ENCODE measurements at regions not wholly inside any gene's neighbourhood (a gene's known extent, or its start where the extent isn't known, plus 50 kb on each side); places are given as distances from the start of the nearest gene placed in this dataset.

GRCh38 chr12:82108615-82109014, 249.6 kb downstream of the CCDC59 start:
- no peaks in the 10 kb centered on the region for H3K79me2 ChIP-seq (ENCODE audit: control insufficient read depth, insufficient read depth, low read length, unreplicated experiment)
- no peak overlapping the region for H3K4me3 ChIP-seq (ENCODE audit: low read depth, low read length)
- no peak overlapping the region for H2AFZ ChIP-seq (ENCODE audit: low read length, unreplicated experiment)
- H3K27ac ChIP-seq (ENCODE audit: low read depth, low read length), result no peak overlapping the region
- H3K36me3 ChIP-seq (ENCODE audit: insufficient read depth, low read length), result no peaks in the 10 kb centered on the region
- H3K4me1 ChIP-seq (ENCODE audit: control insufficient read depth, insufficient read depth, low read length, unreplicated experiment), result no peaks in the 10 kb centered on the region
- no peaks in the 10 kb centered on the region for H3K27me3 ChIP-seq (ENCODE audit: insufficient read depth, low read length)

GRCh38 chr12:82099216-82099615, 259.0 kb downstream of the CCDC59 start:
- H2AFZ ChIP-seq (ENCODE audit: low read length, unreplicated experiment), result no peak overlapping the region
- no peak overlapping the region for H3K27ac ChIP-seq (ENCODE audit: low read depth, low read length)
- H3K36me3 ChIP-seq (ENCODE audit: insufficient read depth, low read length), result no peaks in the 10 kb centered on the region
- no peaks in the 10 kb centered on the region for H3K4me1 ChIP-seq (ENCODE audit: control insufficient read depth, insufficient read depth, low read length, unreplicated experiment)
- H3K4me3 ChIP-seq (ENCODE audit: low read depth, low read length), result no peak overlapping the region
- H3K79me2 ChIP-seq (ENCODE audit: control insufficient read depth, insufficient read depth, low read length, unreplicated experiment), result no peaks in the 10 kb centered on the region
- no peaks in the 10 kb centered on the region for H3K27me3 ChIP-seq (ENCODE audit: insufficient read depth, low read length)

- Histone ChIP-seq H3K27me3 (ENCODE audit: insufficient read depth, low read length) (no peaks in the 10 kb centered on the region), H2AFZ (ENCODE audit: low read length, unreplicated experiment) (no peak overlapping the region), H3K4me1 (ENCODE audit: control insufficient read depth, insufficient read depth, low read length, unreplicated experiment) (no peaks in the 10 kb centered on the region), H3K79me2 (ENCODE audit: control insufficient read depth, insufficient read depth, low read length, unreplicated experiment) (no peaks in the 10 kb centered on the region), H3K4me3 (ENCODE audit: low read depth, low read length) (no peak overlapping the region), H3K27ac (ENCODE audit: low read depth, low read length) (no peak overlapping the region), H3K36me3 (ENCODE audit: insufficient read depth, low read length) (no peaks in the 10 kb centered on the region)
Observed at GRCh38 chr12:82097877-82098276, 260.3 kb downstream of the CCDC59 start.

DNA sequence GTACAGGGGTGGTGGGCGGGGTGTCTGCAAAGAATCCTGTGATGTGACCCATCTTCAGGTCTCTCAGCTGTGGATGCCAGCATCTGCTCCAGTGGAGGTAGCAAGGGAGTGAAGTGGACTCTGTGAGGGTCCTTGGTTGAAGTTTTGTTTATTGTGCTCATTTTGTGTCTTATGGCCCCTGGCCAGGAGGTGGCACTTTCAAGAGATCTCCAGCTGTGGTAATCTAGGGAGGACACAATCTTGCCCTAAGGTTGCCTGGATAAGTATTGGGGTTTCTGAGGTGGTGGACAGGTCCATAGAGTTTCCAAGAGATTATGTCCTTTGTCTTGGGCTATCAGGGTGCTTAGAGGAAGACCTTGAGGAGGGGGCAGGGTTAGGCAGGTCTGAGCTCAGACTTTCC, 260.7 kb downstream of the CCDC59 start:
- Histone ChIP-seq H3K4me3 (ENCODE audit: low read depth, low read length) (no peak overlapping the region), H3K27ac (ENCODE audit: low read depth, low read length) (no peak overlapping the region)

DNA sequence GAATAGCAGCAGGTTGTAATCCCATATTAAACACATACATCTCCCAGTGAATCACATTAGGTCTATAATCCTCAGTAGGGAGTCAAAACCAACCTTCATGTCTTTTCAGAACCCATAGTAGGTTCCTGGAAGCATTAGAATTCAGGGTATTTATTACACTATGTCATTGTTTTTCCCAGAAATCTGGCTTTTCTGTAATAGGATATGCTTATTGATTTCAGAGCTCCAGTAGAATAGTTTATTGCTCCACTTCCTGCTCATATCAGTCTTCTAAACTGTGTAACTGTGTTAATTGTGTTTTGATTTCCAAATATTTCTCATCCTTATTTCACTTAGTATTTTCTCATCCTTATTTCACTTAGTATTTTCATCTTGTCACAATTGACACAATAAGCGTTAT, 268.0 kb downstream of the CCDC59 start:
- Histone ChIP-seq H3K4me1 (ENCODE audit: control insufficient read depth, insufficient read depth, low read length, unreplicated experiment) (no peaks in the 10 kb centered on the region), H3K79me2 (ENCODE audit: control insufficient read depth, insufficient read depth, low read length, unreplicated experiment) (no peaks in the 10 kb centered on the region), H2AFZ (ENCODE audit: low read length, unreplicated experiment) (no peak overlapping the region), H3K27me3 (ENCODE audit: insufficient read depth, low read length) (no peaks in the 10 kb centered on the region), H3K36me3 (ENCODE audit: insufficient read depth, low read length) (no peaks in the 10 kb centered on the region), H3K4me3 (ENCODE audit: low read depth, low read length) (no peak overlapping the region), H3K27ac (ENCODE audit: low read depth, low read length) (no peak overlapping the region)

More for the DNA sequence above, 260.7 kb downstream of the CCDC59 start:
- Histone ChIP-seq H3K79me2 (ENCODE audit: control insufficient read depth, insufficient read depth, low read length, unreplicated experiment) (no peaks in the 10 kb centered on the region), H2AFZ (ENCODE audit: low read length, unreplicated experiment) (no peak overlapping the region), H3K4me1 (ENCODE audit: control insufficient read depth, insufficient read depth, low read length, unreplicated experiment) (no peaks in the 10 kb centered on the region), H3K27me3 (ENCODE audit: insufficient read depth, low read length) (no peaks in the 10 kb centered on the region), H3K36me3 (ENCODE audit: insufficient read depth, low read length) (no peaks in the 10 kb centered on the region)

GRCh38 chr12:82089369-82090121, 268.6 kb downstream of the CCDC59 start:
- Histone ChIP-seq H3K79me2 (ENCODE audit: control insufficient read depth, insufficient read depth, low read length, unreplicated experiment) (no peaks in the 10 kb centered on the region), H3K4me3 (ENCODE audit: low read depth, low read length) (no peak overlapping the region), H3K27me3 (ENCODE audit: insufficient read depth, low read length) (no peaks in the 10 kb centered on the region), H2AFZ (ENCODE audit: low read length, unreplicated experiment) (no peak overlapping the region), H3K36me3 (ENCODE audit: insufficient read depth, low read length) (no peaks in the 10 kb centered on the region), H3K4me1 (ENCODE audit: control insufficient read depth, insufficient read depth, low read length, unreplicated experiment) (no peaks in the 10 kb centered on the region), H3K27ac (ENCODE audit: low read depth, low read length) (no peak overlapping the region)

- H3K79me2 ChIP-seq (ENCODE audit: control insufficient read depth, insufficient read depth, low read length, unreplicated experiment), result no peaks in the 10 kb centered on the region
Observed at GRCh38 chr12:82082501-82082900, 275.7 kb downstream of the CCDC59 start.

GRCh38 chr12:82069931-82070514, 288.2 kb downstream of the CCDC59 start:
- H3K4me3 ChIP-seq (ENCODE audit: low read depth, low read length), result no peak overlapping the region
- H3K4me1 ChIP-seq (ENCODE audit: control insufficient read depth, insufficient read depth, low read length, unreplicated experiment), result no peaks in the 10 kb centered on the region
- no peak overlapping the region for H2AFZ ChIP-seq (ENCODE audit: low read length, unreplicated experiment)
- no peaks in the 10 kb centered on the region for H3K27me3 ChIP-seq (ENCODE audit: insufficient read depth, low read length)
- no peaks in the 10 kb centered on the region for H3K79me2 ChIP-seq (ENCODE audit: control insufficient read depth, insufficient read depth, low read length, unreplicated experiment)
- H3K36me3 ChIP-seq (ENCODE audit: insufficient read depth, low read length), result no peaks in the 10 kb centered on the region
- H3K27ac ChIP-seq (ENCODE audit: low read depth, low read length), result no peak overlapping the region

More at GRCh38 chr12:82082501-82082900, 275.7 kb downstream of the CCDC59 start:
- Histone ChIP-seq H3K36me3 (ENCODE audit: insufficient read depth, low read length) (no peaks in the 10 kb centered on the region), H2AFZ (ENCODE audit: low read length, unreplicated experiment) (no peak overlapping the region), H3K4me1 (ENCODE audit: control insufficient read depth, insufficient read depth, low read length, unreplicated experiment) (no peaks in the 10 kb centered on the region), H3K27ac (ENCODE audit: low read depth, low read length) (no peak overlapping the region), H3K4me3 (ENCODE audit: low read depth, low read length) (no peak overlapping the region), H3K27me3 (ENCODE audit: insufficient read depth, low read length) (no peaks in the 10 kb centered on the region)

- Histone ChIP-seq H2AFZ (ENCODE audit: low read length, unreplicated experiment) (no peak overlapping the region), H3K4me1 (ENCODE audit: control insufficient read depth, insufficient read depth, low read length, unreplicated experiment) (no peaks in the 10 kb centered on the region), H3K79me2 (ENCODE audit: control insufficient read depth, insufficient read depth, low read length, unreplicated experiment) (no peaks in the 10 kb centered on the region), H3K27ac (ENCODE audit: low read depth, low read length) (no peak overlapping the region), H3K4me3 (ENCODE audit: low read depth, low read length) (no peak overlapping the region), H3K27me3 (ENCODE audit: insufficient read depth, low read length) (no peaks in the 10 kb centered on the region), H3K36me3 (ENCODE audit: insufficient read depth, low read length) (no peaks in the 10 kb centered on the region)
Observed at GRCh38 chr12:82058197-82058596, 299.0 kb upstream of the PPFIA2 start.

DNA sequence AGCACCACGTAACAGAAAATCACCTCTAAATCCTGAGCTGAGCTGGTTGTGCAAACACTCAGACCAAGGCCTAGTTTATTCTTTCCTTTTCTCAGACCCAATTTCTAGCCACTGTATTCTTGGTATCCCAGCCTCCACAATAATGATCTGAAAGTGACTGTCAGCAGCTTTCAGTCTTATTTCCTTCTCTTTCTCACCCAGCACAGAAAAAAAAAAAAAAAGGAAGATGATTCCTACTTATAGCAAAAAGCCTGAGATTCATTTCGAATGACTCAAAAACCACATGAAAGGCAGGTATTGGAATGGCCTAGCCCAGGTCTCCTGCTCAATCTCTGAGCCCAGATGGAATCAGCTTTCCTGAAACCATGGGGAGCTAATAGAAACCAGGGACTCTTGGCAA, 298.6 kb upstream of the PPFIA2 start:
- Histone ChIP-seq H3K27ac (ENCODE audit: low read depth, low read length) (no peak overlapping the region), H3K27me3 (ENCODE audit: insufficient read depth, low read length) (no peaks in the 10 kb centered on the region), H3K4me1 (ENCODE audit: control insufficient read depth, insufficient read depth, low read length, unreplicated experiment) (no peaks in the 10 kb centered on the region), H3K79me2 (ENCODE audit: control insufficient read depth, insufficient read depth, low read length, unreplicated experiment) (no peaks in the 10 kb centered on the region), H2AFZ (ENCODE audit: low read length, unreplicated experiment) (no peak overlapping the region), H3K4me3 (ENCODE audit: low read depth, low read length) (no peak overlapping the region), H3K36me3 (ENCODE audit: insufficient read depth, low read length) (no peaks in the 10 kb centered on the region)

DNA sequence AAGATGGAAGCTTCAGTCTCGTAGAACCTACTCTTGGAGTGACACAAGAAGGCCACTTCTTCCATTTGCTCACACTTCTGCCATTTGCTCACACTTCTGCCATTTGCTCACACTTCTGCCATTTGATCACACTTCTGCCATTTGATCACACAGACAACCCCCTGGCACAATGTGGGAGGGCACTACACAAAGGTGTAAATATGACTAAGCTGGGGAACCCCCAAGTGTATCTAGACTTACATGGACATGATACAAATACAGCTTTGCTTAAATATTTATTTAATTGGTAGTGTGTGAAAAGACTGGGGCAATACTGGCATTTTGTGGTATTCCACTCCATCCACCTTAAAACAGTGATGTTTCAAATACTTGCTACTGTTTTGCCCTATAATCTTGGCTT, 296.2 kb upstream of the PPFIA2 start:
- Histone ChIP-seq H3K4me3 (ENCODE audit: low read depth, low read length) (no peak overlapping the region), H3K36me3 (ENCODE audit: insufficient read depth, low read length) (no peaks in the 10 kb centered on the region), H3K27me3 (ENCODE audit: insufficient read depth, low read length) (no peaks in the 10 kb centered on the region), H2AFZ (ENCODE audit: low read length, unreplicated experiment) (no peak overlapping the region), H3K4me1 (ENCODE audit: control insufficient read depth, insufficient read depth, low read length, unreplicated experiment) (no peaks in the 10 kb centered on the region), H3K79me2 (ENCODE audit: control insufficient read depth, insufficient read depth, low read length, unreplicated experiment) (no peaks in the 10 kb centered on the region), H3K27ac (ENCODE audit: low read depth, low read length) (no peak overlapping the region)
